ENCODE measurements at regions not wholly inside any gene's neighbourhood (a gene's known extent, or its start where the extent isn't known, plus 50 kb on each side); places are given as distances from the start of the nearest gene placed in this dataset.
"Not testable (repeated sequence)": the region's sequence is repeated elsewhere in the genome, so short reads cannot be mapped to it uniquely, and the experiment has no call there.

DNA sequence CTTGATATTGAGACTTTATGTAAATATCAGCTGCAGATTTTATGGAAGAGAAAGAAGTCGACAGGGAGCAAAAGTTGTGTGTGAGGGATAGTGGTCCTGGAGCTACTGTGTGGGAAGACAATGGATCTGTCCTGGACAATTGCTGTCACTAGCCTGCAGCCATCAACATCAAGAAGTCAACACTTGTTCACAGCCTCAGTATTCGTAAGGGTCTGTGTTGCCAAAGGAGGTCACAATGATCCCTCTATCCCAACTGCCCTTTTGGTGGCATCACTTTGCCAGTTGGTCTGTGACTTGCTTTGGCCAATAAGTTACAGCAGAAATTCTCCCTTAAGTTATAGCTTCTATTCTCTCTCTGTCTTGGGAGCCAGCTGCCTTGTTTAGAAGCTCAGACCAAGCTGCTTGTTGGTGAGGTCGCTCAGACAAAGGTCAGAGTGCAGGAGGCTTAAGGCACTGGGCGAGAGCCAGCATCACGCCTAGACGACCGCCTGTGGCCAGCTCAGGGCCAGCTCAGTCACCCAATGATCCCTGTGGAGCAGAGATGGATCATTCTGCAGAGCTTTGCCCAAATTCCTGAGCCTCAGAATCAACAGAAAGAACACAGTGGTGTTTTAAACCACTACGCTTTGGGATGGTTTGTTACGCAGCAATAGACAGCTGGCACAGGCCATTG lies 134.9 kb downstream of the RHOU start:
- DNase-seq: no peak

DNA sequence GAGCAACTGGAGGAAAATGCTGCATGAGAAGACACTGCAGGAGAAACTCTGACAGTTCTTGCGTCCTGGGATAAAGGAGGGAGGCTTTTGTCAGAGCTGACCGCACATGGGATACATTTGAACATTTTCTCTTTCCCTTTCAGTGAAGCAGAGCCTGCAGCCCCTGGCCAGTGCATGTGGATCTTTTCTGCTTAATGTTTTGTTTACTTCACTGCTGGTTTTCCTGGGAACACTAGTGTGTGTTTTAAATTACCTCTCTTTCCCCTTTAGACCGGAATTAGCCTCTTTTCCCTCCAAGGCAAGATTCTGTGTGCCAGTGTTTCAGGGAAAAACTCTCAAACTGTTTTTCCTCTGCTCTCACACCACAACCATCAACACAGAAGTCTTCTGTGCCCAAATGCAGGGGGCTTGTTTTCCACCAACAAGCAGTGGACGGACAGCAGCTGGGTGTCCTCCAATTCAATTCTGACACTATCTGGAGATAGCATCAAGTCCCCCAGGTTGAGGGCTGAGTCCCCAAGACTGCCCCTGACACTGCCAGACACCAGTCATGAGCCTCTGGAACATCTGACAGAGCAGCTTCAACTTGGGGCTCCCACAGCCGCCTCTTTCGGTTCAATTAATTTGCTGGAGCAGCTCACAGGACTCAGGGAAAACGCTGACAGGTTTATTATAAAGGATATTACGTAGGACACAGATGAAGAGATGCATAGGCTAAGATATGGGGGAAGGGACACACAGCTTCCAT lies 136.2 kb downstream of the RHOU start:
- no peak for DNase-seq

GRCh38 chr1:228872080-228872479 lies 136.8 kb downstream of the RHOU start:
- no peak for DNase-seq

DNA sequence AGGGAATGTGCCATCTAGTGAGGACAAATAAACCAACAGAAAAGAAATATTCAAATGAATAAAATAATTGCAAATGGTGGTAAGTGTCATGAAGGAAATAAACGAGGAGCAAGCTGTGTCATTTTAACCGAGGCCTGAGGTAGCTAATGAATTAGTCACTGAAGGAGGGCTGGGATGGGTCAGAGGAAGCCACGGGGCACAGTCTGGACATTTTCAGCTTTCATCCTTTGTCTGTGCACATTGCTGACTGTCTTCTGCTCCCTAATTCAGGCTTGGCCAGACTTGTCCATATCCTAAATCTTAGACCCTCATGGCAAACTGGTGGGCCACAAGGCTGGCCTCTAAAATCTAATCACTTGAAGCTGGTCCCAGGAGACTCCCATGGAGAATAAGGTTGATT lies 138.4 kb downstream of the RHOU start:
- no peak for DNase-seq

DNA sequence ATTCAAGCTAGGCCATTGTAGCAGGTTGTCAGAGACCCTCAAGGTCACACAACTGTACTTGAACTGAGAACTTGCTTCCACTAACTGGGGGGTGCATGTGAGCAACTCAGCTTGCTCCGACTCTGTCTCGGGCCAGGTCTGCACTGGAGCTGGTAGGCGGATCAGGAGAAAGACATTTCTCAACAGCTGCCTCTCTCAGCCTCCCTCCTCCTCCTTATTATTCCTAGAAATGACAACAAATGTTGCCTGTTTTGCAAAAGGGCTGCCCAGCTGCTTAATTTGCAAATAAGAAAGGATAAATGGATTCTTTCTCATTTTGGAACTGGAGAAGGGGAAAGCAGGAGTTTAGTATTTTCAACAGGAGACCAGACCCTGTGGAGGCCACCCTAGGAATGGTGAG lies 140.5 kb downstream of the RHOU start:
- DNase-seq: no peak

GRCh38 chr1:228876187-228876586 lies 140.9 kb downstream of the RHOU start:
- no peak for DNase-seq

DNA sequence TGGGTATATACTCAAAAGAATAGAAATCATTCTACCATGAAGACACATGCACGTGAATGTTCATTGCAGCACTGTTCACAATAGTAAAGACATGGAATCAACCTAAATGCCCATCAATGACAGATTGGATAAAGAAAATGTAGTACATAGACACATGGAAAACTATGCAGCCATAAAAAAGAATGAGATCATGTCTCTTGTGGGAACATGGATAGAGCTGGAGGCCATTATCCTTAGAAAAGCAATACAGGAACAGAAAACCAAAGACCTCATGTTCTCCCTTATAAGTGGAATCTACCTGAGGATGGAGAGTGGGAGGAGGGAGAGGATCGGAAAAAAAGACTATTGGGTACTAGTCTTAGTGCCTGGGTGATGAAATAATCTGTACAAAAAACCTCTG lies 143.9 kb downstream of the RHOU start:
- DNase-seq: no peak

GRCh38 chr1:228882041-228882770 lies 146.9 kb downstream of the RHOU start:
- DNase-seq: no peak

DNA sequence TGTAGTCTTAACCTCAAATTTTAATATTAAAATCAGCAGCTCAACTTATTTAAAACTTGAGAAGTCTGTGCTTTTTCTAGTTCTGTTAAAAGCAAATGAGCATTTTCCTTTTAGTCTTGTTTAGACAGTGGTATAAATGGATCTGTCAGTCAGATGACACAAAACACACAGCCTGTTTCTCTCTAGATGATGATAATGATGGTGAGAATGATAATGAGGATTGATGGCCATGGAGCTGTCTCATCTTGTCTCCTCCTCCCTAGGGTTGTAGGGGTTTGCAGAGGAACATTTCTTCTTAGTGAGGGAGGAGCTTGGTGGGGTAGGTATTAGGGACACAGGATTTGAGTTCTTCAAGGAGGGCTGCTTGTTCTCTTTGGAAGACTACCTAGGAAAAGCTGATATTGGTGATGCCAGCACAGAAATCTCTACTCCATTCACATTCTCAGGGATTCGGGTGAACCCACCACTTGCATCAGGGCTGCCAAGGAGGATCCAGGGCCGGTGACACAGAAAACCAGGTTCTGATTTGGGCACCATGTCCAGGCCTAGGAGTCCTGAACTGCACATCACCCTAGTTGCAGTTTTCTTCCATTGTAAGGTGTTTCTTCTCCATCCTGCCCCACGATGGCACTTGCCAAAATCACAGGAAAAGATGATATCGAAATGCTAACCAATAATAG lies 147.6 kb downstream of the RHOU start:
- no peak for DNase-seq

- DNase-seq: no peak
These were observed 148.3 kb downstream of the RHOU start for GRCh38 chr1:228883535-228883934.

GRCh38 chr1:228884196-228884595 lies 148.9 kb downstream of the RHOU start:
- DNase-seq: no peak

DNA sequence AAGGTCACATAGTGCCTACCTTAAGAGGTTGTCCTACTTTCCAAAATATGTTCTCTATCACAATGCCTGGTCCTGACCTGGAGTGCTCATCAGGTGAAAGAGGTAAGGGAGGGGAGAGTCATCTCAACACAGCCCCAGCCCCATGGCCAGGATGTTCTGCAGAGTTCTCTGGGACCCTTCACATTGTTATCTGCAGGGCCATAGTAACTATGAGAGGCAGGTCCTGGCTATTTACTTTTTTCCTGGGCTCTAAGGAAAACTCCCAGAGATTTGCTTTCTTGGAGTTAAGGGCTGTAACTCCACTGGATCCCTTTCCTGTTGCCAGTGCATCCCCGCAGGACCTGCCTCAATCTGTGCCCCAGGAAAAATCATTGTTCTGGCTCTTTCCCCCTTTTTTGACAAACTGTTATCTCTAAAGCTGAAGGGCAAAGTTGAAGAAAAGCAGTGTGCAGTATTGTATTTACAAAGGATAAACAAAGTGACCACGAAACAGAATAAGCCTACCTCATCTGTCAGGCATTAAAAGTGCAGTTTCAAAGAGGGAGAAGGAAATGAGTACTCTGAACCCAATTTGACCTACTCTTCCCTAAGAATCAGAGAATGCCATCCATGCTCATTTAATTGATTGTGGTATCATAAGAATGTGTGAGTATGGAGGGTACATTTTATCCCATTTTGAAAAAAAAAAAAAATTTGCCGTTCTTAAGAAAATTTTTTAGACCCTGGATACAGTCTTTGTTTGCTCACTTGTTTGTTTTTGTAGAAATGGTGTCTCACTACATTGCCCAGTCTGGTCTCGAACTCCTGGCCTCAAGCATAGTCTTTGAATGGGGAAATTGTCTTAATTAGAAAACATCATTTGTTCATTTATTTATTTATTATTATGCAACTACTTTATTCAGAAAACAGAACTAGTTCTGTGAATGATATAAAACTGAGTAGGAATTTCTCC lies 149.6 kb downstream of the RHOU start:
- no peak for DNase-seq

DNA sequence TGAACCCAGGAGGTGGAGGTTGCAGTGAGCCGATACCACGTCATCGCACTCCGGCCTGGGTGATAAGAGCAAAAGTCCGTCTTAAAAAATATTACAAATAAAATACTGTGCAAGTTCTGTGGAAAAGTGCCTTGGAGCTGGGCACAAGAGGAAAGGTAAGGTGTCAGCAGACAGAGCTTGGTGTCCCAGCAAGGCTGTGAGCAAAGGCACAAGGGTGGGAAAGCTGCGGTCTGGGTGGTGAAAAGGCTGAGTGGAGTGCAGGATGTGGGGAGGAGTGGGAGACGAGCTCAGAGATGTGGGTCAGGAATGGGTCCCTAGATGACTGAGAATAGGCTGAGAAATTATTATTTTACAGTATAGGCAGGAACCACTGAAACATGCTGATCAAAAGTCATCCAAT lies 150.6 kb downstream of the RHOU start:
- no peak for DNase-seq

GRCh38 chr1:228887101-228887500 lies 151.8 kb downstream of the RHOU start:
- no peak for DNase-seq

DNA sequence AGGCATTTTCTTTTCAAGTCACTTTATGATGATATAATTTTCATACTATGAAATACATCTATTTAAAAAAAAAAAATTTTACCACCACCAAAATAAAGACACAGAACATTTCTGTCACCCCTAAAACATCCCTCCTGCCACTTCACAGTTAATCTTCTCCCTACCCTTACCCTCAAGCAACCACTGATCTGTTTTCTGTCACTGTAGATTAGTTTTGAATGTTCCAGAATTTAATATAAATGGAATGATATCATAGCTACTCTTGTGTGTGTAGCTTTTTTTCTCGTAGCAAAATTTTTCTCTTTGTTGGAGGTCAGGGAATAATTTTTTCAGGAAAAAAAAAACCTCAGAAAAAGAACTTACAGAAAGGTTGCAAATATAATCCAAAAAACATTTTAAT lies 152.7 kb downstream of the RHOU start:
- no peak for DNase-seq

DNA sequence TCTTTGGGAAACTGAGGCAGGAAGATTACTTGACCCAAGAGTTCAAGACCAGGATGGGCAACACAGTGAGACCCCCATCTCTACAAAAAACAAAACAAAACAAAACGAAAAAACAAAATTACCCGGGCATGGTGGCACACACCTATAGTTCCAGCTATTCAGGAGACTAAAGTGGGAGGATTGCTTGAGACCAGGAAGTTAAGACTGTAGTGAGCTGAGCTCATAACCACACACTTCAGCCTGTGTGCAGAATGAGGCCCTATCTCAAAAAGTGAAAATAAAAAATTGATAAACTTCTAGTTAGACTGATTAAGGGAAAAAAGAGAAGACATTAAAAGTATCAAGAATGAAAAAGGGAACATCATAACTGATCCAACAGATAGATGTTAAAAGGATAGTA lies 154.0 kb downstream of the RHOU start:
- DNase-seq: no peak

GRCh38 chr1:228891272-228892034 lies 156.2 kb downstream of the RHOU start:
- peak; percentile 7 for DNase-seq

- DNase-seq: not testable (repeated sequence)
These were observed 156.9 kb downstream of the RHOU start for GRCh38 chr1:228892200-228892599.

DNA sequence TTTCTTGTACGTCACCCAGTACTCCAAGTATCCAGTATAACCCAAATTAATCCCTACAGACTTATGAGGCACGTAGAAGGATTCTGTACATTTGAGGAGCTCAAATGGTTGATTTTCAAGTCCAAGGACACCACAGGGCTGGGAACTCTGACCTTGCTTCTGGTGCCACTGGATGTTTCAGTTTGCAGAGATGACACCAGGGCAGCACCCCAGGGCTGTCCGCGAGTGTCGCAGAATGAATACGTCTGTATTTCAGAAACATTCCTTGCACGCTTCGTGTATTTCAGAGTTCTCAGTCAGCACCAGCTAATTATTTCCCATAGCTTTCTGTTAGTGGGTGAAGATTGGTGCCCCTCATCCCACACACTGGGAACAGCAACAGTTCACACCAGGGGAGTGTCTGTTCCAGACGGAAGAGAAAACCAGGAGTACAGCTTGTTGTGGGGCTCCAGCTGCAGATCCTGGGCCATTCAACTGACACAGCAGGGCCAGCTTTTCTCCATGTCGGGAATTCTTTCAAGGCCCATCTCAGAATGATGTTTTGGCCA lies 159.2 kb downstream of the RHOU start:
- no peak for DNase-seq

DNA sequence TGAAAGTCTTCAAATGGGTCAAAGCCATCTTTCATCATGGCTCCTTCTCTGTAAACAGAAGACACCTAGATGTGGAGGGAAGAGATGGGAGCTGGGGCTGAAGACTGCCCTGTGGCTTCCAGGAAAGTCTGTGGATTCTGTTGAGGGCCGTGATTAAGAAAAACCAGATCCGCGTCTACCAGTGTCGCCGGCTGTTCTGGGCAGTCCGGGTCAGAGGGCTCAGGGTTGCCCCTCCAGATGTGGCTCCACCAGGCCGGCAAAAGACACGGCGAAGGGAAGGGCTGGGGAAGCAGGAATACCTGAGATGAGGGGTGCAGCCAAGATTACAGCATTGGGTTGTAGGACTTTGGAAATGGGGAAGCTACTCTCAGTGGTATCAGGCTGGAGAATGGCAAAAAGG lies 162.6 kb downstream of the RHOU start:
- no peak for DNase-seq

DNA sequence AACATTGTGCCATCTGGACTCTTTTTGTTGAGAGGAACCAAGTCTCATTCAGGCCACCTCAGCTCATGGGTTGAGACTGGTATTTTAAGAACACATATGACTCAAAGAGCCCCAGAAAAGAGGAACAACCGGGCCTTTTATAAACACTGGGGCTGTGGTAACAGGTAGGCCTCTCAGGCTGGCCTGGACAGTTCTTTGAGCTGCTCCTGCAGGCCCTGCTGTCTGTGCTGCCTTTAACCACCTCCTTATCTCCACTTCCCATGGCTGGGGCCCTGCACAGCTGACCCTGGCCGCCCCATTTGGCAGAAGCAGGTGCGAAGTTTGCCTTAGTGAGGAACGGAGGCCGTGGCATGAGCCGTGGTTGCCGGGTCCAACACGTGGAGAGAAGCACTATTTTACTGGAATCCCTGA lies 163.3 kb downstream of the RHOU start:
- no peak for DNase-seq

Data from kidney glomerular epithelial cell (primary cell).